RWPE1 (cell line): ENCODE measurements at regions not wholly inside any gene's neighbourhood (a gene's known extent, or its start where the extent isn't known, plus 50 kb on each side); places are given as distances from the start of the nearest gene placed in this dataset.

Source experiments
- CTCF ChIA-PET: fragments of 350-600 bp; sonication (Branson Sonifier 250); formaldehyde crosslinking; extraction: SDS; loops from one replicate; lab custom pipeline; 2021; lab: Yijun Ruan, JAX
- POLR2A ChIA-PET: fragments of 400-600 bp; formaldehyde crosslinking; extraction: SDS; loops from one replicate; lab custom pipeline; 2020; ENCODE audit warnings: antibody characterized with exemption; ENCODE audit not compliant: low non-redundant PET; lab: Yijun Ruan, JAX
- DNase-seq: peaks from one replicate; pipeline ENCODE4 v3.0.0; 2012; ENCODE audit warnings: low spot score
- H3K27ac ChIP-seq: fragments of 450-650 bp; 2 replicates; pipeline ENCODE4 v1.5.1; 2017
- CTCF ChIP-seq: fragments of 450-650 bp; conservative IDR thresholded peaks from 2 replicates; pipeline ENCODE4 v1.5.1; 2017; ENCODE audit warnings: low read depth, mild to moderate bottlenecking

DNA sequence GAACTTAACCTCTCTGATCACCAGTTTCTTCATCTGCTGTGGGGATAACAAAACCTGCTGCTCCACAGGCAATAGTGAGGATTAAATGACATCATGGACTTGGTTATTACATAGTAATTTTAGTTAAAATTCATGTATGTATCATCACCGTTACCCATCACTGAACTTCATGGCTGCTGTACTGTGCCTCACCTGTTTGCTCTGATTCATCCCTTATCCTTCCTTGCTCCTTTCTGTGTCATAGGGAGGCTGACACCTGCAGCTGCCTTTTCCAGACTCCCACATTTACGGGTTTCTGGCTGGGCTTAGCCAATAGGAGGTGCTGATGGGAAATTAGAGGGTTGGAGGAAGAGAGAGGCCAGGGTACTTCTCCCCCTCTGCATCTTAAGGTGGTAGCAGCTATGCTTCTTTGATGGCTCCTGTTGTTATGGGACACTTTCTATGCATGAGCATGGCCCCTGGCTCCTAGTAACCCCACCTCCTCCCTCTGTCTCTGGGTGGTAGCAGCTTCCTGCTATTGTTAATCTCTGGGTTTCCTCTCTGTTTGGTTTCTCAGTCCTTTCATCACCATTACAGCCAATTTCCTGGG lies 332.1 kb downstream of the DHX35 start:
- no peak for TF ChIP-seq CTCF
- DNase-seq, result no peak
- H3K27ac ChIP-seq, result no peak overlapping the region
- POLR2A ChIA-PET, result no interaction called here
- CTCF ChIA-PET, result no interaction called here

DNA sequence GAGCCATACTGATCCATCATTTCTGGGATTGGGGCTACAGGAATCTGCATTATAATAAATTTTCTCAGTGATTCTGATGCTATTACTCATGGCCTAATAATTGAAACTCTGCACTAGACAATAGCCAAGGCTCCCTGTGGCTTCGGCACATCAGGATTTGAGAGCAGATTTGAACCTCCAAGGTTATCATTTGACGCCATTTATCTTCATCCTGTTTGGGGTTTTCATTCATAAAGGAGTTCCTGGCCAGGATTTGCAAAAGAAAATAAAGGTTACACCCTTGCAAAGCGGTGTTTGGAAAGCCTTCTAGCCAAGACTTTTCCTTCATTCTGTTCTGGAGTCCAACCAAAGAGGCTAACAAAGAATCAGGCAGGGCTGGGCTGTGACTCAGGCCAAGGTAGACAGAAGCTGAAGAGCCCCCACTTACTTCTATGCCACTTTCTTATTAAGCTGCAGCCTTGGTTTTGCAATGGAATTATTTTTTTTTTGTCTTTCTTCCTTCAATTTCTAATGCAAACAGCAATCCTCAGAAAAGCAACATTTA lies 330.1 kb downstream of the DHX35 start:
- H3K27ac ChIP-seq, result no peak overlapping the region
- ChIA-PET CTCF (interaction anchor here (0.6 kb wide), 1 partner anchor 623 kb away, joined by 3 read pairs; no protein-coding TSS in a partner anchor), POLR2A (no interaction called here)
- DNase-seq, result no peak
- no peak for TF ChIP-seq CTCF

- TF ChIP-seq CTCF, result no peak
- DNase-seq, result no peak
- CTCF ChIA-PET, result interaction anchor here (0.9 kb wide), 1 partner anchor 27 kb away, joined by 3 read pairs; no protein-coding TSS in a partner anchor
Observed at GRCh38 chr20:39291301-39291700, 329.2 kb downstream of the DHX35 start.

GRCh38 chr20:39290575-39290974 lies 328.4 kb downstream of the DHX35 start:
- no peak overlapping the region for H3K27ac ChIP-seq
- CTCF ChIA-PET, result interaction anchor here (0.9 kb wide), 1 partner anchor 26 kb away, joined by 3 read pairs; no protein-coding TSS in a partner anchor
- no peak for DNase-seq
- POLR2A ChIA-PET, result no interaction called here
- TF ChIP-seq CTCF, result no peak

More at GRCh38 chr20:39291301-39291700, 329.2 kb downstream of the DHX35 start:
- no peak overlapping the region for H3K27ac ChIP-seq
- POLR2A ChIA-PET, result no interaction called here

GRCh38 chr20:39289831-39290230 lies 327.7 kb downstream of the DHX35 start:
- H3K27ac ChIP-seq, result no peak overlapping the region
- TF ChIP-seq CTCF, result no peak
- DNase-seq, result no peak
- ChIA-PET CTCF (interaction anchor here (0.6 to 0.9 kb wide), 2 partner anchors 9 to 11 kb away, joined by 4 read pairs; no protein-coding TSS in a partner anchor), POLR2A (no interaction called here)

GRCh38 chr20:39289316-39289715 lies 327.2 kb downstream of the DHX35 start:
- no peak overlapping the region for H3K27ac ChIP-seq
- ChIA-PET POLR2A (no interaction called here), CTCF (interaction anchor here (0.6 to 1.0 kb wide), 5 partner anchors 9 to 1673 kb away, joined by 3 to 6 read pairs (median 4); no protein-coding TSS in a partner anchor)
- no peak for DNase-seq
- no peak for TF ChIP-seq CTCF
